Right lung (tissue), 2 donors: ENCODE measurements at regions not wholly inside any gene's neighbourhood (a gene's known extent, or its start where the extent isn't known, plus 50 kb on each side); places are given as distances from the start of the nearest gene placed in this dataset.
A peak's percentile ranks its signal among the peaks of the same experiment; 100 is the strongest.
"Not testable (repeated sequence)": the region's sequence is repeated elsewhere in the genome, so short reads cannot be mapped to it uniquely, and the experiment has no call there.

Experiments
- DNase-seq, 2 donors: peaks; one replicate each; pipeline ENCODE4 v3.0.0-alpha.2; 2013

DNA sequence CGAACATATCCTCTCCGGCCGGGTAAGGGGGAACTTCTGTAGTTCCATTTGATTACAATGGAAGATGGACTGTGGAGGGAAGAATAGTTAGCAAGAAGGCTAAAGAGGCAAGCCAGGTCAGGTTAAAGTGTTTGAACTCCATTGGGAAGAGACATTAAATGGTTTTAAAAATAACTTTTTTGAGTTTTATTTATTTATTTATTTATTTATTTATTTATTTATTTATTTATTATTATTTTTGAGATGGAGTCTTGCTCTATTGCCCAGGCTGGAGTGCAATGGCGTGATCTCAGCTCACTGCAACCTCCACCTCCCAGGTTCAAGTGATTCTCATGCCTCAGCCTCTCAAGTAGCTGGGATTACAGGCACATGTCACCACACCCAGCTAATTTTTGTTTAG lies 441.9 kb downstream of the TOX3 start:
- not testable (repeated sequence) for DNase-seq

DNA sequence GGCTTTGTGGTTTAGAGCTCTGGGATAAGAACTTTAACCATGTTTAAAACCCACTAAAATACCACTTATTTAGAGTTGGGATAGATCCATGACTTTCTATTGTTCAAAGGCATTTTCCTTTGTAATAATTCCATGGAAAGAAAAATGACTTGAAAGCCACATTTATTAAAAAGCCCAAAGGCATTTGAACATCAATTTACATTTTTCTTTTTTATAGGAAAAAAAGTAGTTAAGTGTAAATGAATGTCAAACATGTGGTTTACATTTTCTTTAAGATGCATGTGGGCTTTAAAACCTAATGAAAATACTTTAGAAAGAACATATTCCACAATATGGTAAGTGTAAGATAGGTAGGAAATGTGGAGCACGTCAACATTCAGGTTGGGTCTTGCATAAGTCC lies 443.2 kb downstream of the TOX3 start:
- DNase-seq: no peak

GRCh38 chr16:52101246-52101645 lies 445.7 kb downstream of the TOX3 start:
- no peak for DNase-seq

GRCh38 chr16:52099382-52099781 lies 447.6 kb downstream of the TOX3 start:
- DNase-seq: no peak

- DNase-seq: no peak
These were observed 451.5 kb downstream of the TOX3 start for GRCh38 chr16:52095471-52095870.

GRCh38 chr16:52092126-52092525 lies 454.8 kb downstream of the TOX3 start:
- DNase-seq: no peak

DNA sequence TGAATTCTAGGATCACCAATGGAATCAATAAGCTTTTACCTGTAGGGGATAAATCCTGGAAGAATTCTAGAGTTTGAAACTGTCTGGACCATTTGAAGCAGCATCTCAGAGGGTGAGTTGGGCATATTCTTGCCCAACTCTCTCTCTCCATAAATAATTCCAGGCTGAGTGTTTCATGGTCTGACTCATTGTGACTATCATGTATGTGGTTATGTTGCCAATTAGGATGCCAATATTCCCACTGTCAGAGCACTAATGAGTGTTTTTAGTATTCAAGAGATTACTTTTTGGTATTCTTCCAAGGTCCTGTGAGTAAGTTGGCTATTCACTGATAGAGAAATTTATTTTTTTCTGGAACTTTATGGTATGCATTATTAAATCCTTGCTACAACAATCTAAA lies 456.9 kb downstream of the TOX3 start:
- no peak for DNase-seq

- DNase-seq: no peak
These were observed 457.5 kb downstream of the TOX3 start for GRCh38 chr16:52089476-52089875.

GRCh38 chr16:52086901-52087300 lies 460.0 kb downstream of the TOX3 start:
- DNase-seq: no peak

GRCh38 chr16:52078716-52079655 lies 468.0 kb downstream of the TOX3 start:
- no peak for DNase-seq

- no peak for DNase-seq
These were observed 469.3 kb downstream of the TOX3 start for GRCh38 chr16:52077607-52078006.

DNA sequence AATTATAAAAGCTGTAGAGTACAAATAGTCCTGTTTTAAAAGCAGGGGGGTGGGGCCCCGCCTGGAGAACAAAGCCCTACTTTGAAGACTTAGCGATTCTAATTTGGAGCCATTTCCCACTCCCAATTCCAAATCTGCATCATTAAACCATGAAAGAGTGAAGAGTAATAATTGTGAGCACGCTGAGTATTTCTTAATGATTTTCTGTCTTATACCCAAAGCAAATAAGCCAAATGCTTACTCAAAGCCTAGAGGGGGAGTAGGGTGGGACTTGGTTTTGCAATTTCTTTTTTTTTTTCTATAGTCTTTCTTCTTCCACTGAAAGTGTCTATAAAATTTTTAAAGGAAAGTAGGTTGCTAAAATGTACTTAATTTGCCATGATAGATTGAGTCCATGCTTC lies 470.1 kb downstream of the TOX3 start:
- DNase-seq: no peak

DNA sequence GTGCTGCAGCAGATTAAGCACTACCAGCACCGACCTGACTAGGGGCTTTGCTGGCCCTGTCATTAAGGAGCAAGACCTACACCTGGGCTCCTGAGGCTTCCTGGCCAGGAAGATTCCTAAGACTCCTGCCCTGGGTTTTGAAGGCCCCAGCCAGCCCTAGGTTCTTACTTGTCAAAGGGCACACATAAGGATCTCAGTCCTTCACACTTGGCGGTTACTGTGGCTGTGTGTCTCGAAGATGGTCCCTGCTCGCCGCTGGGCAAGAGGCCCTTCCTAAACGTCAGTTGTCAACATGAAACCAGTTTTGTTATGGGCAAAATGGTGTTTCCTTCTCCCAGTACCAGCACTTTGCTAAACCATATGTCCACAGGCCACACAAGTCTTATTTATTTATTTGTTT lies 470.6 kb downstream of the TOX3 start:
- no peak for DNase-seq

DNA sequence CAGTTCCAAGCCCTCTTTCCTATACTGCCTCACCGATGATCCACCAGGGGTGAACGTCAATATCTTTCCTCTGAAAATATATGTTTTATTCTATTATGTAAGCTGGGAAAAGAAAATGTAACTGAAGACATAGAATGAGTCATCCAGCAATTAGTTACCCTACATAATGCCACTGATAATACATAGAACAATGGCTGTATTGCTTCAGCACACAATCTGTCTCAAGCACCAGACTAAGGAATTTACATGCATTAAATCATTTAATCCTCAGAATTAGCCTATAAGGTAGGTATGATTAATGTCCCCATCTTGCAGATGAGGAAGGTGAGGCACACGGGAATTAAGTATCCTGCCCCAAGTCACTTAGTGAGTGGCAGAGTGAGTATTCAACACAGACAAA lies 472.8 kb downstream of the TOX3 start:
- no peak for DNase-seq

GRCh38 chr16:52073024-52073423 lies 473.9 kb downstream of the TOX3 start:
- DNase-seq: peak; percentile 28 to 45

- no peak for DNase-seq
These were observed 475.8 kb downstream of the TOX3 start for GRCh38 chr16:52071101-52071500.

GRCh38 chr16:52070341-52071057 lies 476.4 kb downstream of the TOX3 start:
- no peak for DNase-seq

DNA sequence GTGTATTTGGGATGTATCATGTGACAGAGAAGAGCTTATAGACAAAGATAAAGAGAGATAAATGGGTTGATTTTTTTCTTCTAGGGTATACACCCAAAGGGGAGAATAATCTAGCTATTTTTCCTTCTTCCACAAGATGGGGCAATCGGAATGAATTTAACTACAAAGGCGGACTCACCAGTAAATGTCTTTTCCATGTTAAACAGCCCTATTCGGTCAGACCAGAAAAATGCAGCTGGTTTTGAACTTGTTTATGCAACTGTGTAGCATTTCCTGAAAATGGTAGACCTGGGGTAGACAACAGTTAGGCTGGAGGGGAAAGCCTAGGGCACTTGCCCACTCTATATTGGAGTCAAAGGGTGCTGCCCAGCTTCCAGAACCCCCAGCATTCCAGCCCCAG lies 477.1 kb downstream of the TOX3 start:
- peak; percentile 32 to 42 for DNase-seq

- DNase-seq: peak; percentile 52 to 60
These were observed 478.4 kb downstream of the TOX3 start for GRCh38 chr16:52068447-52069074.

DNA sequence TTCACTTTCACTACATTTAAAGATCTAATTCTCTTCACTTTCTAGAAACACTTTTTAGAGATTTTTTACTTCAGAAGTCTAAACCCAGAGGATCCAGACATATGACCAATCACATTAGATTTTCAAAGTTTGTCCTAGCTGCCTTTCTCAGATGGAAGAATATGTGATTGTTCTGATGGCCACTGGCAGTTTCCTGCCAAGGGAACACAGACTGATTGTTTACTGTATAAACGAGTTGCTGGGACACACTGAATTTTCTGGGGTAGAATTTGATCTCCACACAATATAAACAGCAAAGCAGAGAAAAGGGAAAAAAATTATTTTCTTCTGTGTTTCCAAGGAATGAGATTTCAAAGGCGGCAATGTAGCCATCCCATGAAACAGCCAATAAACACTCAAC lies 480.0 kb downstream of the TOX3 start:
- no peak for DNase-seq

- DNase-seq: no peak
These were observed 490.7 kb downstream of the TOX3 start for GRCh38 chr16:52056259-52056658.

- DNase-seq: no peak
These were observed 491.6 kb downstream of the TOX3 start for GRCh38 chr16:52055381-52055780.

DNA sequence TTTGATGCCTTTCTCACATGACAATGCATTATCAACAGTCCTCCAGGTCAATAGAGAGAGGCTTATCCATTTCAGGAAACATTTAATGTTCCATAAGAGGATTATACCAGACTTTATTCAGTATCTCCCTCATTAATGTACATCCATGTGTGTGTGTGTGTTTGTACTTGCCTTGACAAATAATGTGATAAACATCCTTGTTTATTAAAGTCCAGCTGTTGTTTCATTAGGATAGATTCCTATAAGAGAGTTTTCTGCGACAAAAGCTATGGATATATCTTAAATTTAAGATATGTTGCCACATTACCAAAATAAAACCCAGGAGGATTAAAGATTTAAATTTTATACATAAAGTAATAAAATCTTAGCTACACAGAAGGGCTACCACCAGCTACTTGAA lies 492.6 kb downstream of the TOX3 start:
- DNase-seq: no peak
